ACHN (cell line): ENCODE measurements at regions not wholly inside any gene's neighbourhood (a gene's known extent, or its start where the extent isn't known, plus 50 kb on each side); places are given as distances from the start of the nearest gene placed in this dataset.
A peak's percentile ranks its signal among the peaks of the same experiment; 100 is the strongest.

Experiments used
- DNase-seq: peaks from one replicate; pipeline ENCODE4 v3.0.0-alpha.2; 2015
- in situ Hi-C: cut with HindIII; loops from 2 replicates; pipeline ENCODE4 v1.10.0; 2017; ENCODE audit warnings: low sequenced_read_pairs, low pct_ligation_motif_present, low pct_unique_long_range_greater_than_20kb

GRCh38 chr5:89450149-89450538 is 567.2 kb upstream of the MEF2C start:
- no peak for DNase-seq
- in situ Hi-C loops: no loop called here

- in situ Hi-C loops: no loop called here
- no peak for DNase-seq
Observed at GRCh38 chr5:89449392-89450148, 566.6 kb upstream of the MEF2C start.

GRCh38 chr5:89447027-89447426 is 564.0 kb upstream of the MEF2C start:
- in situ Hi-C loops: no loop called here
- no peak for DNase-seq

- no peak for DNase-seq
- in situ Hi-C loops: no loop called here
Observed at GRCh38 chr5:89445106-89445745, 562.2 kb upstream of the MEF2C start.

- in situ Hi-C loops: no loop called here
Observed at GRCh38 chr5:89444088-89444487, 561.1 kb upstream of the MEF2C start.

GRCh38 chr5:89443508-89443907 is 560.5 kb upstream of the MEF2C start:
- in situ Hi-C loops: no loop called here

More at GRCh38 chr5:89444088-89444487, 561.1 kb upstream of the MEF2C start:
- DNase-seq: no peak

GRCh38 chr5:89441965-89442364 is 559.0 kb upstream of the MEF2C start:
- in situ Hi-C loops: no loop called here
- no peak for DNase-seq

More at GRCh38 chr5:89443508-89443907, 560.5 kb upstream of the MEF2C start:
- no peak for DNase-seq

GRCh38 chr5:89440670-89441069 is 557.7 kb upstream of the MEF2C start:
- in situ Hi-C loops: no loop called here
- no peak for DNase-seq

GRCh38 chr5:89437450-89438435 is 554.8 kb upstream of the MEF2C start:
- no peak for DNase-seq

GRCh38 chr5:89436464-89436863 is 553.5 kb upstream of the MEF2C start:
- in situ Hi-C loops: no loop called here
- DNase-seq: no peak

More at GRCh38 chr5:89437450-89438435, 554.8 kb upstream of the MEF2C start:
- in situ Hi-C loops: no loop called here

- no peak for DNase-seq
- in situ Hi-C loops: no loop called here
Observed at GRCh38 chr5:89435347-89435746, 552.4 kb upstream of the MEF2C start.

GRCh38 chr5:89428624-89429023 is 545.6 kb upstream of the MEF2C start:
- no peak for DNase-seq
- in situ Hi-C loops: no loop called here

- in situ Hi-C loops: no loop called here
- DNase-seq: no peak
Observed at GRCh38 chr5:89425062-89425461, 542.1 kb upstream of the MEF2C start.

- DNase-seq: peak; percentile 1
- in situ Hi-C loops: no loop called here
Observed at GRCh38 chr5:89421035-89421434, 538.1 kb upstream of the MEF2C start.

- in situ Hi-C loops: no loop called here
- DNase-seq: no peak
Observed at GRCh38 chr5:89418407-89419085, 535.6 kb upstream of the MEF2C start.

- in situ Hi-C loops: no loop called here
- peak; percentile 2 for DNase-seq
Observed at GRCh38 chr5:89417990-89418389, 535.0 kb upstream of the MEF2C start.

GRCh38 chr5:89417515-89417914 is 534.5 kb upstream of the MEF2C start:
- in situ Hi-C loops: no loop called here
- no peak for DNase-seq

GRCh38 chr5:89411891-89412290 is 528.9 kb upstream of the MEF2C start:
- no peak for DNase-seq
- in situ Hi-C loops: no loop called here
